DND-41 (cell line): ENCODE measurements at regions not wholly inside any gene's neighbourhood (a gene's known extent, or its start where the extent isn't known, plus 50 kb on each side); places are given as distances from the start of the nearest gene placed in this dataset.

Experiments
- ATAC-seq: fragments of 200-7000 bp; cut with Tn5 transposase; 3 replicates; pipeline ENCODE4 v1.9.1; 2021; ENCODE audit warnings: low read depth; ENCODE audit not compliant: insufficient read depth
- DNase-seq: peaks from one replicate; pipeline ENCODE4 v3.0.0-alpha.2; 2020
- H2AFZ ChIP-seq: 2 replicates; pipeline ENCODE4 v1.6.0; 2012; ENCODE audit warnings: low read depth, low read length
- H3K27ac ChIP-seq: 2 replicates; pipeline ENCODE4 v1.5.1; 2012; ENCODE audit warnings: low read length, inconsistent platforms
- H3K27me3 ChIP-seq: fragments of 200-600 bp; sonication (generic); 2 replicates; pipeline ENCODE4 v1.6.0; 2012; ENCODE audit warnings: low read length, mild to moderate bottlenecking, inconsistent platforms; ENCODE audit not compliant: insufficient read depth, poor library complexity
- H3K36me3 ChIP-seq: 2 replicates; pipeline ENCODE4 v1.5.1; 2012; ENCODE audit warnings: low read length, inconsistent platforms; ENCODE audit not compliant: insufficient read depth
- H3K4me1 ChIP-seq: 2 replicates; pipeline ENCODE4 v1.5.1; 2012; ENCODE audit warnings: mild to moderate bottlenecking, low read length; ENCODE audit not compliant: insufficient read depth
- H3K4me2 ChIP-seq: 2 replicates; pipeline ENCODE4 v1.6.0; 2012; ENCODE audit warnings: mild to moderate bottlenecking, moderate library complexity, low read length, inconsistent platforms; ENCODE audit not compliant: insufficient read depth
- H3K4me3 ChIP-seq, 2 experiments: fragments of 200-600 bp in 1 of 2; shearing (Covaris generic) in 1 of 2; 2 replicates each; pipeline ENCODE4 v1.5.1; 2012 to 2016; ENCODE audit warnings: inconsistent platforms in 2 of 2, low read length in 2 of 2, mild to moderate bottlenecking in 2 of 2, low read depth in 1 of 2, moderate library complexity in 1 of 2
- H3K79me2 ChIP-seq: 2 replicates; pipeline ENCODE4 v1.6.0; 2012; ENCODE audit warnings: low read length, inconsistent platforms; ENCODE audit not compliant: insufficient read depth
- H3K9ac ChIP-seq: 2 replicates; pipeline ENCODE4 v1.6.0; 2012; ENCODE audit warnings: low read depth, mild to moderate bottlenecking, inconsistent platforms, low read length, moderate library complexity
- H3K9me3 ChIP-seq: 2 replicates; pipeline ENCODE4 v1.5.1; 2012; ENCODE audit warnings: low read length, moderate library complexity, mild to moderate bottlenecking, inconsistent platforms; ENCODE audit not compliant: insufficient read depth, severe bottlenecking
- H4K20me1 ChIP-seq: 2 replicates; pipeline ENCODE4 v1.6.0; 2012; ENCODE audit warnings: low read length; ENCODE audit not compliant: insufficient read depth
- EZH2 ChIP-seq: IDR thresholded peaks from 3 replicates; pipeline ENCODE4 v1.6.1; 2012; ENCODE audit warnings: borderline replicate concordance, low read depth, mild to moderate bottlenecking, moderate library complexity, low read length, inconsistent platforms; ENCODE audit not compliant: severe bottlenecking
- TF ChIP-seq, protein P1 (sequence below): IDR thresholded peaks from 2 replicates; pipeline ENCODE4 v1.5.1; 2012; ENCODE audit warnings: borderline replicate concordance, low read length, moderate library complexity, mild to moderate bottlenecking; ENCODE audit not compliant: poor library complexity, severe bottlenecking; ENCODE audit errors: extremely low read depth

DNA sequence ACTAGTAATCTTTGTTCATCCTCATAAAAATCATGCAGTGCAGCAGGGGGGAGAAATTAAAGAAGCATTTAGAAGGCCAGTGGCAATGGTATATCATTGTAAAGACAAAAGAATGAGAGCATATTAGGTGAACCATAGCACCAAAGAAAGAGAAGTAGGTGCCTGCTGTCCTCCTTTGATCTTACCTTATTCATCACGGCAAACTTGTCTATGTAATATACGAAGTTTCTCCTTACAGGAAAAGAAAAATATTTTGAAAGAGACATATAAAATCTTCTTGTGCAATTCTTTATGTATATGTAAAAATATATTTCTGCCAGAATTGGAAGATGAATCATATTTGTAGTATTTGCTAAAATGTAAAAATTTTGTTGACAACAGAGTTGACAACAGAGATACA, 411.3 kb upstream of the ARRDC3 start:
- Histone ChIP-seq H3K4me1 (no peaks in the 10 kb centered on the region), H3K9me3 (no peaks in the 10 kb centered on the region), H4K20me1 (no peaks in the 10 kb centered on the region), H2AFZ (no peak overlapping the region), H3K79me2 (no peaks in the 10 kb centered on the region), H3K36me3 (no peaks in the 10 kb centered on the region), H3K27ac (no peak overlapping the region), H3K4me3 (no peak overlapping the region), H3K4me2 (no peak overlapping the region), H3K9ac (no peak overlapping the region), H3K27me3 (no peaks in the 10 kb centered on the region)
- no peak for ATAC-seq
- TF ChIP-seq, protein P1, sequence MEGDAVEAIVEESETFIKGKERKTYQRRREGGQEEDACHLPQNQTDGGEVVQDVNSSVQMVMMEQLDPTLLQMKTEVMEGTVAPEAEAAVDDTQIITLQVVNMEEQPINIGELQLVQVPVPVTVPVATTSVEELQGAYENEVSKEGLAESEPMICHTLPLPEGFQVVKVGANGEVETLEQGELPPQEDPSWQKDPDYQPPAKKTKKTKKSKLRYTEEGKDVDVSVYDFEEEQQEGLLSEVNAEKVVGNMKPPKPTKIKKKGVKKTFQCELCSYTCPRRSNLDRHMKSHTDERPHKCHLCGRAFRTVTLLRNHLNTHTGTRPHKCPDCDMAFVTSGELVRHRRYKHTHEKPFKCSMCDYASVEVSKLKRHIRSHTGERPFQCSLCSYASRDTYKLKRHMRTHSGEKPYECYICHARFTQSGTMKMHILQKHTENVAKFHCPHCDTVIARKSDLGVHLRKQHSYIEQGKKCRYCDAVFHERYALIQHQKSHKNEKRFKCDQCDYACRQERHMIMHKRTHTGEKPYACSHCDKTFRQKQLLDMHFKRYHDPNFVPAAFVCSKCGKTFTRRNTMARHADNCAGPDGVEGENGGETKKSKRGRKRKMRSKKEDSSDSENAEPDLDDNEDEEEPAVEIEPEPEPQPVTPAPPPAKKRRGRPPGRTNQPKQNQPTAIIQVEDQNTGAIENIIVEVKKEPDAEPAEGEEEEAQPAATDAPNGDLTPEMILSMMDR = no peak
- TF ChIP-seq EZH2 = no peak
- DNase-seq = no peak

DNA sequence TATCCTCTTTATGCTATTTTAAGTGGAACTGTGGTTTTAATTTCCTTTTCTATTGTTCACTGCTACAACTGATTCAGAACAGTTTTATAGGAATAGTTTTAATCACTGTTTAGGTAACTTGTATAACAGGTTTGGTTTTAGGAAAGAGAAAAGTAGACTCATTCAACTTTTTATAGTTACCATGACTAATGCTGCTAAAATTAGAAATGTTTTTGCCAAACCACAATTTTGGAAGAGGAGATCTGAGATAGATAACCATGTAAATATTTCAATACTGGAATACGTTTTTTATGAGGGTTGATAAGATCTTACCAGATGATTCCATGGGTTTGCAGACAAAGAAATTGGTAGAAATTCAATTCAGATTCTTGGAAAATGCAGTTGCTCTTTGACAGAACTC, 404.6 kb upstream of the ARRDC3 start:
- Histone ChIP-seq H3K4me2 (no peak overlapping the region), H3K79me2 (no peaks in the 10 kb centered on the region), H2AFZ (no peak overlapping the region), H4K20me1 (no peaks in the 10 kb centered on the region), H3K36me3 (no peaks in the 10 kb centered on the region), H3K27me3 (no peaks in the 10 kb centered on the region), H3K4me1 (no peaks in the 10 kb centered on the region), H3K9ac (no peak overlapping the region), H3K4me3 (no peak overlapping the region), H3K27ac (no peak overlapping the region), H3K9me3 (no peaks in the 10 kb centered on the region)
- TF ChIP-seq EZH2 = no peak
- ATAC-seq = no peak
- no peak for DNase-seq

DNA sequence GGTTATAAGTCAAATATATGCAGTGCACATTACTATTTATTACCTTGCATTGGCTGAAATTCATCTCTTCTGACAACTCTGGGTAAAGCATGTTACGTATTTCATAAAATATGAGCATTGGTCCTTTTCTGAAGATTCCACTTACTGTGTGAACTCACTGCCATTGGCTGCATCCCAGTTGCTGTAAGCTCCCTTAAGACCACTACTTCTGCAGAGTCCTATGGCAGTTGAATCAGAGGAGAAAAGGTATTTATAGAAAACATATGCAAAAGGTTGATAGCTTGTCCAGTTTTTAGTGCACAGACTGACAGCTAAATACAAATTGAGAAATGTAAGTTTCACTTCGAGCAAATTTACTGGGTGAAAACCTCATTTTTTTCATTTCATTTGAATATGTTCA, 394.6 kb upstream of the ARRDC3 start:
- Histone ChIP-seq H3K79me2 (no peaks in the 10 kb centered on the region), H2AFZ (no peak overlapping the region), H3K4me1 (no peaks in the 10 kb centered on the region), H3K4me2 (no peak overlapping the region), H3K4me3 (no peak overlapping the region), H3K9ac (no peak overlapping the region), H4K20me1 (no peaks in the 10 kb centered on the region), H3K27ac (no peak overlapping the region), H3K27me3 (no peaks in the 10 kb centered on the region), H3K36me3 (no peaks in the 10 kb centered on the region), H3K9me3 (no peaks in the 10 kb centered on the region)
- TF ChIP-seq EZH2 = no peak
- TF ChIP-seq, protein P1 = no peak
- no peak for ATAC-seq
- no peak for DNase-seq

DNA sequence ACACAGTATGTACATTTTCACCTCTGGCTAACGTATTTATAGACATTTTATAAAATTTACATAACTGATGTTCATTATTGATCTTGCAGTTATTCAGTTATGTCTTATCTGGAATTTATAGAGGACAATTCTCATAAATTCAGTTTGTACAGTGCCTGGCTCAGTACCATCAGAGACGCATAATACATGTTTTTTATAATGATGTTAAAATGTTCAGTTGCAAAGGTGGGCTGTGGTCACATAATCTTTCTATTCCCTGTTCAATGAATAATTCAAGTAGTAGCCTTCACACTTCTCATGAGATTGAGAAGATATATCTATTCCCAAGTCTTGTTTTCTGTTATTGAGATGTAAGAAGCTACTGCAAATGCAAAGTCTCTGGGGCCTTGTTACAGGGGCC, 393.1 kb upstream of the ARRDC3 start:
- Histone ChIP-seq H3K27ac (no peak overlapping the region), H3K4me2 (no peak overlapping the region), H3K9me3 (no peaks in the 10 kb centered on the region), H3K36me3 (no peaks in the 10 kb centered on the region), H3K4me1 (no peaks in the 10 kb centered on the region), H3K79me2 (no peaks in the 10 kb centered on the region), H3K27me3 (no peaks in the 10 kb centered on the region), H3K4me3 (no peak overlapping the region), H3K9ac (no peak overlapping the region), H2AFZ (no peak overlapping the region), H4K20me1 (no peaks in the 10 kb centered on the region)
- TF ChIP-seq EZH2 = no peak
- TF ChIP-seq, protein P1 = no peak
- DNase-seq (no peak), ATAC-seq (no peak)
